ENCODE measurements at regions not wholly inside any gene's neighbourhood (a gene's known extent, or its start where the extent isn't known, plus 50 kb on each side); places are given as distances from the start of the nearest gene placed in this dataset.

- TF ChIP-seq CTCF (IDR thresholded peaks at IDR 0.05; ENCODE audit: insufficient read depth, low read depth, low read length) (no peak), EZH2 (IDR thresholded peaks at IDR 0.05; ENCODE audit: insufficient read depth, low read length) (no peak)
Observed at GRCh38 chr1:234938924-234939323, 189.7 kb downstream of the TOMM20 start.

All from astrocyte (in vitro differentiated cells and primary cell).